ENCODE measurements at regions not wholly inside any gene's neighbourhood (a gene's known extent, or its start where the extent isn't known, plus 50 kb on each side); places are given as distances from the start of the nearest gene placed in this dataset.

DNA sequence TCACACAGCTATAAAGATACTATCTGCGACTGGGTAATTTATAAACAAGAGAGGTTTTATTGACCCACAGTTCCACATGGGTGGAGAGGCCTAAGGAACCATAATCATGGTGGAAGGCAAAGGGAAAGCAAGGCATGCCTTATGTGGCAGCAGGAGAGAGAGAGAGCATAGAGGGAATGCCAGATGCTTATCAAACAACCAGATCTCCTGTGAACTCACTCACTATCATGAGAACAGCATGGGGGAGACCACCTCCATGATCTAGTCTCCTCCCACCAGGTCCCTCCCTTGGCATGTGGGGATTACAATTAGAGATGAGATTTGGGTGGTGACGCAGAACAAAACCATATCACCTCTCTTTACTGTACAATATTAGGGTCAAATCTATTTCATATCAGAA lies 1101.6 kb upstream of the RAG2 start:
- TF ChIP-seq POLR2AphosphoS5 (IDR thresholded peaks at IDR 0.05): no peak
- TF ChIP-seq, protein P1, sequence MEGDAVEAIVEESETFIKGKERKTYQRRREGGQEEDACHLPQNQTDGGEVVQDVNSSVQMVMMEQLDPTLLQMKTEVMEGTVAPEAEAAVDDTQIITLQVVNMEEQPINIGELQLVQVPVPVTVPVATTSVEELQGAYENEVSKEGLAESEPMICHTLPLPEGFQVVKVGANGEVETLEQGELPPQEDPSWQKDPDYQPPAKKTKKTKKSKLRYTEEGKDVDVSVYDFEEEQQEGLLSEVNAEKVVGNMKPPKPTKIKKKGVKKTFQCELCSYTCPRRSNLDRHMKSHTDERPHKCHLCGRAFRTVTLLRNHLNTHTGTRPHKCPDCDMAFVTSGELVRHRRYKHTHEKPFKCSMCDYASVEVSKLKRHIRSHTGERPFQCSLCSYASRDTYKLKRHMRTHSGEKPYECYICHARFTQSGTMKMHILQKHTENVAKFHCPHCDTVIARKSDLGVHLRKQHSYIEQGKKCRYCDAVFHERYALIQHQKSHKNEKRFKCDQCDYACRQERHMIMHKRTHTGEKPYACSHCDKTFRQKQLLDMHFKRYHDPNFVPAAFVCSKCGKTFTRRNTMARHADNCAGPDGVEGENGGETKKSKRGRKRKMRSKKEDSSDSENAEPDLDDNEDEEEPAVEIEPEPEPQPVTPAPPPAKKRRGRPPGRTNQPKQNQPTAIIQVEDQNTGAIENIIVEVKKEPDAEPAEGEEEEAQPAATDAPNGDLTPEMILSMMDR (IDR thresholded peaks at IDR 0.05): no peak
